Epithelial cell of esophagus (primary cell): ENCODE measurements at regions not wholly inside any gene's neighbourhood (a gene's known extent, or its start where the extent isn't known, plus 50 kb on each side); places are given as distances from the start of the nearest gene placed in this dataset.

Experiments used
- DNase-seq: peaks from one replicate; pipeline ENCODE4 v3.0.0; 2010; ENCODE audit warnings: low read depth
- H3K4me3 ChIP-seq: 2 replicates; pipeline ENCODE4 v1.5.1; 2011; ENCODE audit warnings: mild to moderate bottlenecking, low read length, control low read depth
- CTCF ChIP-seq: IDR thresholded peaks from 2 replicates; pipeline ENCODE4 v1.5.1; 2011; ENCODE audit warnings: low read depth, mild to moderate bottlenecking, low read length, control low read depth, inconsistent platforms; ENCODE audit not compliant: insufficient read depth; ENCODE audit errors: missing control alignments

DNA sequence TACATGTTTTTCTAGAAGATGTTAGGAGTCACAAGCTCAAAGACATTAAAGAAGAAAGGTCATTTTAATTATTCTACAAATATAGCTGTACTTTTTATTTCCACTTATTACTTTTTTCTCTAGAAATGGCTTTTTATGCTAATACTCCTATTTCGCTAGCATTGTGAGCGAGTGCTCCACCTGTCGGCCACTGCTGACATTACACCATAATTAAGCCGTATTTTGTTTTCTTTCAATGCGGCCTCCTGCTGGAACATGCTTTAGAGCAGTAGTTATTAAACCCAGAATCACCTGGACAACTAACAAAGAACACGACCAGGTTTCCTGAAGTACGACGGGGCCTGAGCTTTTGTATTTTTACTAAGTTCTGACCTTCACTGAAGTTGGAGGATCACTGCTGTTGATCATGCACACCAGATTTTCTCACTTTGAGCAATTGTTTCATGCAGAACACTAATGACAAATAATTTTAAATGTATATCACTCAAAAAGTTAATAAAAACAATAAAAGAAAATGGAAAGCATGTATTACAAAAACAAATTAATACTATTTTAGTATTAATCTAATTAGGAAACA, 74.1 kb upstream of the PAK5 start:
- H3K4me3 ChIP-seq = no peak overlapping the region
- peak; percentile 89 for TF ChIP-seq CTCF
- DNase-seq = peak; percentile 46

DNA sequence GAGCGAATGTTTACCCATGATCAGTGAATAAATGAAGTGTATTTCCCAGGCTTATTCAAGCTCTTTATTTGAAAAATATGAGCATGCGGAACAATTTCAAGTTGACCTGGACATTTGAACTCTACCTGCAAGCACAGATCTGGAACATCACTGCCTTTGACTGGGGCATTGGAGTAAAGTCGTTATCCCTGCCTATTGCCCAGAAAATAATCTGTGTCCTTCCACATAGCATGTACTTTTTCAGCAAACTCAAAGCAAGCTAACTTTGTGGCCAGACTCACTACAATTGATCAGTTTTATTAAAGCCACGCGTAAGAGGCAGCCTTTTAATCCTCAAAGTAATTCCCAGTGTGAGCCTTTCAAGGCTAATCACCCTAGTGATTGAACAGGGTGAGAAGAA, 73.4 kb upstream of the PAK5 start:
- no peak for TF ChIP-seq CTCF
- no peak for DNase-seq
- H3K4me3 ChIP-seq = no peak overlapping the region

- TF ChIP-seq CTCF = no peak
- H3K4me3 ChIP-seq = no peak overlapping the region
- no peak for DNase-seq
Observed at GRCh38 chr20:9911519-9911918, 72.6 kb upstream of the PAK5 start.

- H3K4me3 ChIP-seq = no peak overlapping the region
- no peak for TF ChIP-seq CTCF
- no peak for DNase-seq
Observed at GRCh38 chr20:9909167-9909566, 70.3 kb upstream of the PAK5 start.

DNA sequence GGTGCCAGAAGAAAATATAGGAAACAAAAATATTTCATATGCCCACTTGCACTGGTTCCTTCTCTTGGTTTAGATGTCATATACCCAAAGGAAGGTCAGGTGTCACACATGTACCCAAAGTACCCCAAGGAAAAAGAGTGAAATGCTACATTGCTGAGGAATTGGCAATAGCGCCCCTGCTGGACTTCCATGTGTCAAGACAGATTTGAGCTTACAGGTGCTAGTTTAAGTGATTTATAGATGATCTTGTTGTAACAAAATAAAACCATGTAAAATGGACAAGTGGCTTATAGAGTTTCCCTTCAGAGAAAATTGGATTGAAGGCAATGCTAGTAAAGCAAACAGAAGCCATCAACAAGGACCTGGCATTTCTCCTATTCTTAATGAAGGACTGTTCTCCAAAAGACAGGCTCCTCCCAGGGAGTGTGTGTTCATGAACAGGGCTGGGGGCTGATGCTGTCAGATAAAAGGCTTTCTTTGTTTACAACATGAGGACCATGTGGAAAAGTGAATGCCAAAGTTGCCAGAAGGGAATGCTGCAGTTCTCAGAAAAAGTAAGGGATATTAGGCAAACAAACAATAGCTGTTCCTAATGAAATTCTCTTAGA, 64.3 kb upstream of the PAK5 start:
- DNase-seq = peak; percentile 27
- TF ChIP-seq CTCF = peak; percentile 55
- H3K4me3 ChIP-seq = no peak overlapping the region

DNA sequence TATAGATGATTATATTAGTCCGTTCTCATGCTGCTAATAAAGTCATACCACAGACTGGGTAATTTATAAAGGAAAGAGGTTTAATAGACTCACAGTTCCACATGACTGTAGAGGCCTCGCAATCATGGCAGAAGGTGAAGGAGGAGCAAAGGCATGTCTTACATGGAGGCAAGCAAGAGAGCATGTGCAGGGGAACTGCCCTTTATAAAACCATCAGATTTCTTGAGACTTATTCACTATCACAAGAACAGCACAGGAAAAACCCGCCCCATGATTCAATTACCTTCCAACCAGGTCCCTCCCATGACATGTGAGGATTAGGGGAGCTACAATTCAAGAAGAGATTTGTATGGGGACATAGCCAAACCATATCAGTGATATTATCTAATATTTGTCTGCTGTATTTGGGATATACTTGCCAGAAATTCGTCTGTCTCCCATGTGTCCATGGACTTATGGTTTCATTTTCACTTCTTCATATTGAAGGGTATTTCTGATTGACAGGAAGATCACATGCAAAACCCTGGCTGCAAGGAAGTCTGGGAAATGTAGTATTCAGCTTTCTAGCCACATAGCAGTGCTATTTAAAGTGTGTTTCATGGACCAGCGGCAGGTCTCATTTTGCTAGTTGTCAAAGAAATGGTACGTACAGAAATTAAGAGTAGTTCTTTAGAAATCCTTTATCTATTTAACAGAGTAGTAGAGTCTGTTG, 50.5 kb upstream of the PAK5 start:
- H3K4me3 ChIP-seq = no peak overlapping the region
- no peak for DNase-seq
- no peak for TF ChIP-seq CTCF
